Transverse colon (tissue), 4 donors: ENCODE measurements at regions not wholly inside any gene's neighbourhood (a gene's known extent, or its start where the extent isn't known, plus 50 kb on each side); places are given as distances from the start of the nearest gene placed in this dataset.

Source experiments
- DNase-seq: peaks from one replicate; pipeline ENCODE4 v3.0.0-alpha.2; 2019
- H3K27ac ChIP-seq, 4 donors: fragments of 200-600 bp; sonication (generic); 2 replicates each; pipeline ENCODE4 v1.5.1; 2016 to 2018; ENCODE audit warnings: inconsistent platforms in 4 of 4
- H3K27me3 ChIP-seq: fragments of 200-600 bp; sonication (generic); 2 replicates; pipeline ENCODE4 v1.5.1; 2017; ENCODE audit warnings: inconsistent platforms
- H3K36me3 ChIP-seq, 4 donors: fragments of 200-600 bp; sonication (generic); 2 replicates each; pipeline ENCODE4 v1.5.1; 2017 to 2019; ENCODE audit warnings: inconsistent platforms in 4 of 4
- H3K4me1 ChIP-seq, 4 donors: fragments of 200-600 bp; sonication (generic); 2 replicates each; pipeline ENCODE4 v1.5.1; 2017 to 2020; ENCODE audit warnings: inconsistent platforms in 4 of 4
- H3K4me3 ChIP-seq, 4 donors: fragments of 200-600 bp; sonication (generic); 1 replicate in 1 of 4; 2 replicates in 3 of 4; pipeline versions ENCODE4 v1.5.1 to v1.6.1; 2017 to 2019; ENCODE audit warnings: inconsistent platforms in 4 of 4
- H3K9me3 ChIP-seq, 2 donors: fragments of 200-600 bp; sonication (generic); 2 replicates each; pipeline ENCODE4 v1.5.1; 2017 to 2019; ENCODE audit warnings: inconsistent platforms in 2 of 2
- CTCF ChIP-seq, 5 experiments: fragments of 200-600 bp in 3 of 5; fragments of 450-650 bp in 2 of 5; sonication (generic) in 3 of 5; IDR thresholded peaks; 1 replicate in 2 of 5; 2 replicates in 3 of 5; pipeline ENCODE4 v1.5.1; 2016 to 2017; ENCODE audit warnings: antibody characterized with exemption in 5 of 5, inconsistent platforms in 3 of 5, mild to moderate bottlenecking in 2 of 5, moderate library complexity in 1 of 5
- EP300 ChIP-seq: sonication (generic); formaldehyde crosslinking; IDR thresholded peaks from one replicate; pipeline ENCODE4 v1.6.1; 2017; ENCODE audit warnings: antibody characterized with exemption, low read depth
- POLR2A ChIP-seq: fragments of 450-650 bp; IDR thresholded peaks from one replicate; pipeline ENCODE4 v1.6.1; 2016; ENCODE audit warnings: antibody characterized with exemption, mild to moderate bottlenecking, moderate library complexity
- POLR2AphosphoS5 ChIP-seq, 3 donors: sonication (generic); formaldehyde crosslinking; IDR thresholded peaks; one replicate each; pipeline ENCODE4 v1.6.1; 2016; ENCODE audit warnings: antibody characterized with exemption in 3 of 3
- WGBS, 2 donors: methylation state at CpG; one replicate each; pipeline ENCODE4 v1.1.5; 2018; ENCODE audit warnings: low coverage in 1 of 2; 5-methylcytosine and 5-hydroxymethylcytosine counted together
- in situ Hi-C, 4 donors: fragments of 200-750 bp; cut with MboI; loops; one replicate each; pipeline versions ENCODE4 v1.15.0 to v1.15.1; 2017; ENCODE audit warnings: low sequenced_read_pairs in 3 of 4, low pct_ligation_motif_present in 1 of 4, low pct_unique_long_range_greater_than_20kb in 1 of 4
- intact Hi-C: fragments of 100-400 bp; cut with DNase I; formaldehyde crosslinking; loops from one replicate; pipeline ENCODE4 v1.15.1; 2023; ENCODE audit warnings: low total_unique reads

GRCh38 chr4:126065016-126065415 is 750.3 kb downstream of the FAT4 start:
- Histone ChIP-seq H3K9me3 (no peaks in the 10 kb centered on the region), H3K36me3 (no peaks in the 10 kb centered on the region), H3K27ac (no peak overlapping the region), H3K4me1 (no peaks in the 10 kb centered on the region), H3K27me3 (no peaks in the 10 kb centered on the region), H3K4me3 (no peak overlapping the region)
- in situ Hi-C loops, result no loop called here
- TF ChIP-seq POLR2AphosphoS5 (IDR thresholded peaks at IDR 0.05) (no peak), EP300 (no peak), CTCF (IDR thresholded peaks at IDR 0.05) (no peak), POLR2A (no peak)
- DNase-seq, result no peak
- intact Hi-C loops, result no loop called here

- TF ChIP-seq CTCF (IDR thresholded peaks at IDR 0.05) (no peak), EP300 (no peak), POLR2AphosphoS5 (IDR thresholded peaks at IDR 0.05) (no peak), POLR2A (no peak)
- 18 to 25% methylated on average over 4 of the region's 4 CpGs for WGBS, 2 donors
- Histone ChIP-seq H3K9me3 (no peaks in the 10 kb centered on the region), H3K27me3 (no peaks in the 10 kb centered on the region), H3K27ac (no peak overlapping the region), H3K36me3 (no peaks in the 10 kb centered on the region), H3K4me3 (no peak overlapping the region), H3K4me1 (peaks cover 0 to 7% (median 0%) of the 10 kb centered on the region in 4 donors)
- in situ Hi-C loops (no loop called here), intact Hi-C loops (no loop called here)
- no peak for DNase-seq
Measured at GRCh38 chr4:126071346-126072333, 756.9 kb downstream of the FAT4 start.

- in situ Hi-C loops (no loop called here), intact Hi-C loops (no loop called here)
- TF ChIP-seq EP300 (no peak), CTCF (IDR thresholded peaks at IDR 0.05) (no peak), POLR2A (no peak), POLR2AphosphoS5 (IDR thresholded peaks at IDR 0.05) (no peak)
- Histone ChIP-seq H3K4me1 (no peaks in the 10 kb centered on the region), H3K9me3 (no peaks in the 10 kb centered on the region), H3K4me3 (no peak overlapping the region), H3K27me3 (no peaks in the 10 kb centered on the region), H3K36me3 (no peaks in the 10 kb centered on the region), H3K27ac (no peak overlapping the region)
- DNase-seq, result no peak
- WGBS, 2 donors, result 89% methylated on average over 3 of the region's 3 CpGs
Measured at GRCh38 chr4:126081336-126081735, 766.6 kb downstream of the FAT4 start.

- H3K27me3 ChIP-seq, result no peaks in the 10 kb centered on the region
- TF ChIP-seq CTCF (IDR thresholded peaks at IDR 0.05) (no peak), POLR2A (no peak), POLR2AphosphoS5 (IDR thresholded peaks at IDR 0.05) (no peak), EP300 (no peak)
- H3K9me3 ChIP-seq, result no peaks in the 10 kb centered on the region
- WGBS, 2 donors, result 73 to 84% methylated on average over 2 of the region's 2 CpGs
- no peaks in the 10 kb centered on the region for H3K36me3 ChIP-seq
- intact Hi-C loops (no loop called here), in situ Hi-C loops (no loop called here)
- H3K4me1 ChIP-seq, result no peaks in the 10 kb centered on the region
- no peak overlapping the region for H3K4me3 ChIP-seq
- no peak overlapping the region for H3K27ac ChIP-seq
- no peak for DNase-seq
Measured at GRCh38 chr4:126086041-126086440, 771.3 kb downstream of the FAT4 start.
